ENCODE measurements at regions not wholly inside any gene's neighbourhood (a gene's known extent, or its start where the extent isn't known, plus 50 kb on each side); places are given as distances from the start of the nearest gene placed in this dataset.

GRCh38 chr18:55982992-55983391 is 395.0 kb upstream of the TCF4 start:
- TF ChIP-seq EP300 (IDR thresholded peaks at IDR 0.05) (no peak), CTCF (IDR thresholded peaks at IDR 0.05) (no peak), POLR2A (IDR thresholded peaks at IDR 0.05; ENCODE audit: low read depth) (no peak), POLR2AphosphoS5 (IDR thresholded peaks at IDR 0.05) (no peak)
